BJ (cell line): ENCODE measurements at regions not wholly inside any gene's neighbourhood (a gene's known extent, or its start where the extent isn't known, plus 50 kb on each side); places are given as distances from the start of the nearest gene placed in this dataset.

ENCODE experiments used
- CTCF ChIA-PET: fragments of 350-600 bp; formaldehyde crosslinking; extraction: SDS; loops from one replicate; lab custom pipeline; 2021; ENCODE audit warnings: antibody characterized with exemption, inconsistent platforms; lab: Yijun Ruan, JAX
- POLR2A ChIA-PET: fragments of 300-600 bp; sonication (Branson Sonifier 250); formaldehyde crosslinking; extraction: SDS; loops from one replicate; lab custom pipeline; 2021; ENCODE audit warnings: antibody characterized with exemption; lab: Charles Lee
- DNase-seq: peaks from one replicate; pipeline ENCODE4 v3.0.0-alpha.2; 2011; ENCODE audit warnings: low read depth
- H3K27me3 ChIP-seq: 2 replicates; pipeline ENCODE4 v1.6.0; 2011; ENCODE audit warnings: low read length; ENCODE audit not compliant: control insufficient read depth, insufficient read depth
- H3K36me3 ChIP-seq: 2 replicates; pipeline ENCODE4 v1.5.1; 2011; ENCODE audit warnings: low read length; ENCODE audit not compliant: control insufficient read depth, insufficient read depth
- H3K4me3 ChIP-seq: 2 replicates; pipeline ENCODE4 v1.5.1; 2011; ENCODE audit warnings: low read depth, mild to moderate bottlenecking, control low read depth, low read length
- CTCF ChIP-seq: IDR thresholded peaks from 2 replicates; pipeline ENCODE4 v1.5.1; 2011; ENCODE audit warnings: low read depth, mild to moderate bottlenecking, control low read depth, inconsistent platforms, low read length, moderate library complexity; ENCODE audit not compliant: insufficient read depth

GRCh38 chr13:64071352-64071751, 2655.7 kb upstream of the PCDH20 start:
- ChIA-PET CTCF (no interaction called here), POLR2A (no interaction called here)
- Histone ChIP-seq H3K27me3 (no peaks in the 10 kb centered on the region), H3K36me3 (no peaks in the 10 kb centered on the region), H3K4me3 (no peak overlapping the region)
- DNase-seq, result no peak
- no peak for TF ChIP-seq CTCF

DNA sequence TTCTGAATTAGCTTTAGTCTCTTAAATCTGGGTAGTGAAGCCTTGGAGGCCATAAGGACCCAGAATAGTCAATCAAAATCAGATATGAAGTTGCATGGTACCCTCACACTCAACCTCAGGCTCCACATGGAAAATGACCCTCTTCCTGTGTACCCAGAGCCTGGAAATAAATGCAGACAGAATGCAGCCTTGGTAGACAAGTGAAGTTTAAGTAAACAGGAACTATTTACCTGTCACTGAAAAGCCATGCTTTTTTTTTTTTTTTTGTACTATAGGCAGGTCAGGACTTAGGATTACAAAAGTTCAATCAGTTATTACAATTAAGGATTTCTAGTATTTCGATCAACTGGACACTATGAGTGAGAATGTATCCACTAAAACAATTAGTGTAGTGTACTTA, 2654.2 kb upstream of the PCDH20 start:
- no peak overlapping the region for H3K4me3 ChIP-seq
- no peak for DNase-seq
- no peak for TF ChIP-seq CTCF
- H3K27me3 ChIP-seq, result no peaks in the 10 kb centered on the region
- ChIA-PET POLR2A (no interaction called here), CTCF (no interaction called here)
- H3K36me3 ChIP-seq, result no peaks in the 10 kb centered on the region

DNA sequence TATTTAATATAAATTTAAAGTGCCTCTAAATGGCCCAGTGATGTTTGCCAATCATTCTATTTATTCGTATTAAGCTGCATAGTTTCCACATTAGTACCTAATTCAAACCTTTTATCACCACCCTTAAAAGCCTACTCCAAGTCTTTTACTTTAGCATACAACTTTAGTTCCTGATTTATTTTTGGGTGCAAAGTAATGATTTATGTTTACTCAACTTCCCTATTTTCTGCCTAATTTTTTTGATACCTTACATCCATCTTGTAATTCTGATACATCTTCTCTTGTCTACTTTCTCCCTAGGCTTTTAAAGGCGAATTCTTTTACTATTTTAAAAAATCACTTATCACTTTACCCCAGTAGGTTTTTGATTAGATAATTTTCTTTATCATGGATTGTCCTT, 2651.1 kb upstream of the PCDH20 start:
- Histone ChIP-seq H3K27me3 (no peaks in the 10 kb centered on the region), H3K36me3 (no peaks in the 10 kb centered on the region), H3K4me3 (no peak overlapping the region)
- ChIA-PET POLR2A (no interaction called here), CTCF (no interaction called here)
- no peak for DNase-seq
- no peak for TF ChIP-seq CTCF

DNA sequence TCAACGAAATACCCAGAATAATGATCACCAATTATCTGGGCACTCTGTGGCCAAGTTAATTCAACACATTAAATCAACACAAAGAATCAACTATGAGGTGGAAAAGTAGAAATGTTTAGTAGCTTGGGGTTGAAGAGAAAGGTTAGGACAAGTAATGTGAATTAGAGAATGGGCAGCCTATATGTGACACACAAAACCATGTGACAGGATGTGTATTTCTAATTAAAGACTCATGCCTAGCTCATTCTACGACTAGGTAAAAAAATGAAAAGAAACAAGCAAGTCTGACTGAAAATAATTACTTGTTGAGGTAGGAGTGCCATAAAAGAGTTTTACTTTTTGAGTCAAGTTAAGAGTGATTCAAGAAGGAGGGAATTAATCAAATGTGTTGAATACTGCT, 2646.0 kb upstream of the PCDH20 start:
- POLR2A ChIA-PET, result no interaction called here
- no peak for TF ChIP-seq CTCF
- CTCF ChIA-PET, result interaction anchor here (0.7 kb wide), 1 partner anchor 32 kb away, joined by 3 read pairs; no protein-coding TSS in a partner anchor

GRCh38 chr13:64057372-64058020, 2641.8 kb upstream of the PCDH20 start:
- CTCF ChIA-PET, result no interaction called here
- Histone ChIP-seq H3K27me3 (no peaks in the 10 kb centered on the region), H3K4me3 (no peak overlapping the region), H3K36me3 (no peaks in the 10 kb centered on the region)
- no peak for DNase-seq
- TF ChIP-seq CTCF, result no peak
- POLR2A ChIA-PET, result no interaction called here

More for the DNA sequence above, 2646.0 kb upstream of the PCDH20 start:
- Histone ChIP-seq H3K27me3 (no peaks in the 10 kb centered on the region), H3K36me3 (no peaks in the 10 kb centered on the region), H3K4me3 (no peak overlapping the region)
- no peak for DNase-seq
